NCI-H1048 (cell line): ENCODE measurements at regions not wholly inside any gene's neighbourhood (a gene's known extent, or its start where the extent isn't known, plus 50 kb on each side); places are given as distances from the start of the nearest gene placed in this dataset.

ENCODE experiments used
- DNase-seq: peaks from one replicate; lab custom pipeline; 2025; lab: John Stamatoyannopoulos, UW

- DNase-seq: no peak
Measured at GRCh38 chr5:125327676-125328075, 581.2 kb upstream of the ZNF608 start.

- DNase-seq: no peak
Measured at GRCh38 chr5:125331987-125332598, 585.7 kb upstream of the ZNF608 start.

GRCh38 chr5:125333416-125333815 lies 587.0 kb upstream of the ZNF608 start:
- no peak for DNase-seq

- DNase-seq: no peak
Measured at GRCh38 chr5:125336401-125336800, 590.0 kb upstream of the ZNF608 start.

GRCh38 chr5:125337294-125337693 lies 590.9 kb upstream of the ZNF608 start:
- DNase-seq: no peak

- no peak for DNase-seq
Measured at GRCh38 chr5:125338440-125339174, 592.2 kb upstream of the ZNF608 start.

- no peak for DNase-seq
Measured at GRCh38 chr5:125341436-125341835, 595.0 kb upstream of the ZNF608 start.

GRCh38 chr5:125343015-125343414 lies 596.6 kb upstream of the ZNF608 start:
- no peak for DNase-seq

GRCh38 chr5:125346316-125346715 lies 599.9 kb upstream of the ZNF608 start:
- no peak for DNase-seq

- DNase-seq: no peak
Measured at GRCh38 chr5:125348221-125348692, 601.8 kb upstream of the ZNF608 start.

GRCh38 chr5:125348936-125349831 lies 602.7 kb upstream of the ZNF608 start:
- DNase-seq: no peak

- no peak for DNase-seq
Measured at GRCh38 chr5:125357660-125358059, 611.2 kb upstream of the ZNF608 start.

- no peak for DNase-seq
Measured at GRCh38 chr5:125365747-125366146, 619.3 kb upstream of the ZNF608 start.

- DNase-seq: no peak
Measured at GRCh38 chr5:125367702-125368101, 621.3 kb upstream of the ZNF608 start.

- DNase-seq: no peak
Measured at GRCh38 chr5:125370461-125371205, 624.2 kb upstream of the ZNF608 start.

GRCh38 chr5:125372694-125373631 lies 626.5 kb upstream of the ZNF608 start:
- DNase-seq: no peak

- no peak for DNase-seq
Measured at GRCh38 chr5:125375143-125375542, 628.7 kb upstream of the ZNF608 start.

GRCh38 chr5:125376059-125376641 lies 629.7 kb upstream of the ZNF608 start:
- DNase-seq: no peak

GRCh38 chr5:125377141-125377540 lies 630.7 kb upstream of the ZNF608 start:
- no peak for DNase-seq

- no peak for DNase-seq
Measured at GRCh38 chr5:125381290-125381689, 634.9 kb upstream of the ZNF608 start.
